ENCODE measurements at regions not wholly inside any gene's neighbourhood (a gene's known extent, or its start where the extent isn't known, plus 50 kb on each side); places are given as distances from the start of the nearest gene placed in this dataset.
"Not testable (repeated sequence)": the region's sequence is repeated elsewhere in the genome, so short reads cannot be mapped to it uniquely, and the experiment has no call there.

DNA sequence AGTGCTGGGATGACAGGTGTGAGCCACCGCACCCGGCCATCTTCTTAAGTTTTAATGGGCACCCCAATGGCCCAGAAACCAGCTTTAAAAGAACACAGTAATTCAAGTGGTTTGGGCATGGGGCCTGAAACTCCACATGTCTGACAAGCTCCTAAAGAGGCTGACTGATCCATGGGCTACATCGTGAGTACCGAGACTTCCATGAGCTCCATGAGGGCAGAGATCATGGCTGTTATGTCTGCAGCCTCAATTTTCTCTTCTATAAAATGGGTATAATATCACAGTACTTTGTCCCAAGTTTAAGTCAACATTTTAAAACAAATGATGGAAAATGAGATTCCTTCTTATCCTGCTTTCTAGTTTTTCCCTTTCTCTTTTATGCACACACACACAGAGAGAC, 397.6 kb upstream of the MAF start:
- no peak for DNase-seq

GRCh38 chr16:79997257-79997656, 396.7 kb upstream of the MAF start:
- DNase-seq, result peak in 1 of 2 donors; percentile 6

GRCh38 chr16:79996321-79996720, 395.8 kb upstream of the MAF start:
- no peak for DNase-seq

DNA sequence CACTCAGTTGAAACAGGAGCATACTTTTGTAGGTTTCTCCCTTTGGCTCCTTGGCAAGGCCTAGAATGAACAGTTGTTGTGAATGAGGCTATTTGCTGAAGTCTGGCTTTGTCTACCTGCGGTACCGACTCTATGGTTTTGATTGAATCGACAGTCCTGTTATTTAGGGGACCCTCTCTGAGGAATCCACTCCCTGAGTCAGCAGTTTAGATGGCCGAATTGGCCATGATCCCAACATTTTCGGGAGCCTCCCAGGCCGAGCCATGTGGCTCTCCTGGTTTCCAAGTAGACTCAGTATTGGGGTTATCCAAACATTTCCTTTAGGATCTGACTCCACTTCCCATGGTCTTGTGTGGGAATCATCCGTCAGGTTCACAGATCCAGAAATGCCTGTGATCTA, 394.8 kb upstream of the MAF start:
- DNase-seq, result no peak

DNA sequence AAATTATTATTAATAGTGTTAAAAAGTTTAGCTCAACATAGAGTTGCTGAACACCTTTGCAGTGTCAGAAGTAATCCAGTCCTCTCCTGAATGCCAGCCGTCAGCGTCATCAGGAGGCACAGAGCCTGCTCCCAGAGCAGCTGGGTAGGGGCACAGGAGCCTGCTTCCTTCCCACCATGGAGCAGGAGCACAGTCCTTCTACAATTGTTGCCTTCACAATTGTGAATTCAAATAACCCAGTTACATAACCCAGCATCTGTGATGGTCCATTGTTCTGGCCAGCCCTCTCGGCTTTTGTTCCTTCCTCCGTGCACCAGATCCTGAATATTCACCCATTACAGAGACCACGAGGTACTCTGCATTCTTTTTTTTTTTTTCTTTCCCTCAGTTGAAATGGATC, 393.9 kb upstream of the MAF start:
- DNase-seq, result no peak

- DNase-seq, result no peak
These were observed 393.2 kb upstream of the MAF start for GRCh38 chr16:79993629-79994209.

- DNase-seq, result no peak
These were observed 391.4 kb upstream of the MAF start for GRCh38 chr16:79991969-79992368.

DNA sequence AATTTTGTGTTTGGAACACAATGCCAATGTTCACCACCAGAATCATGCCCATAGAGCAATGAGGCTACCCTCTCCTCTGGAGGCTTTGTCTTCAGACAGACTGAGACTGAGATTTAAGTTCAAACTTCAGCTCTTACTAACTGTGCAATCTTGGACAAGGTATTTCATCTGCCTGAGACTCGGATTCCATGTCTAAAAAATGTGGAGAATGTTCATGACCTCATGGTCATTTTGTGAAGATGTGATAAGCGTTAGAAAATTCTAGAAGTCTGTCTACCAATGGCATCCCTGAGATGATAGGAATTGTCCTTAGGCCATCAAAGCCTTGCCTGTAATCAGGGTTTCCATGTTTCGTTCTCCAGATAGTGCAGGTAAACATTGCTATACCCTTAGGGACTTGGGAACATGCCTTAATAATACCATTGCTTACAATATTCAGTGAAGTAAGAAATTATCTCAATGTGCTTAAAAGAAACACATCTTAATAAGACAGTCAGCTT, 388.2 kb upstream of the MAF start:
- no peak for DNase-seq

- no peak for DNase-seq
These were observed 387.6 kb upstream of the MAF start for GRCh38 chr16:79988089-79988488.

- no peak for DNase-seq
These were observed 385.8 kb upstream of the MAF start for GRCh38 chr16:79986352-79986751.

DNA sequence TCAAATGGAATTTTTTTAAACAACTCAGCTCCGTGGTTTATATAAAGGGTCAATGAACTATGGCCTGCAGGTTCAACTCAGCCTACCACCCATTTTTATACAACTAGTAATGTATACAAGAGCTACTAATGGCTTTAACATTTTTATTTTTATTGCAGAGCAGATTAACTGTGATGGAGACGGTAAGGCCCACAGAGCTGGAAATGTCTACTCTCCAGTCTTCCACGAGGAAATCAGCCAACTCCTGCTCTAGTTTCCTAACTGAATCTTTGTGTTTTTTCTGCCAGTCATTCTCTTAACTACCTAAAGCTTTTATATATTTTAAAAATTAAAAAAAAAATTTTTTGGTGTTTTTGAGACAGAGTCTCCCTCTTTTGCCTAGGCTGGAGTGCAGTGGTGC, 385.1 kb upstream of the MAF start:
- no peak for DNase-seq

GRCh38 chr16:79984149-79984548, 383.6 kb upstream of the MAF start:
- not testable (repeated sequence) for DNase-seq

DNA sequence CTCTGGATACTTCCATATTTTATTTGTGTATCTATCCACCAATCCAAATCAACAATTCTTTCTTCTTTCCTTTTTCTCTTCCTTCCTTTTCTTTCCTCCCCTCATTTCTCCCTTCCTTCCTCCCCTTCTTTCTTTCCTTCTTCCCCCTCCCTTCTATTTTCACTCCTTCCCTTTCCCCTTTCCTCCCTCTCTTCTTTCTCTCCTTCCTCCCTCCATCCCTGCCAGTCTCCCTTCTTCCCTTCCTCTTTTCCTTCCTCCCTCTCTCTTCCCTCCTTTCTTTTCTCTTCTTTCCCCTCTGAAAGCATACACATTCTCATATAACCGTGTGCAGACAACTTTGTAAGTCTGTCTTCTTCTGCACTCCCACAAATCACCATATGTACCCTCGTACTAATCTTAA, 382.3 kb upstream of the MAF start:
- no peak for DNase-seq

- DNase-seq, result no peak
These were observed 381.8 kb upstream of the MAF start for GRCh38 chr16:79982361-79982760.

GRCh38 chr16:79981814-79982213, 381.3 kb upstream of the MAF start:
- no peak for DNase-seq

GRCh38 chr16:79980650-79981521, 380.3 kb upstream of the MAF start:
- no peak for DNase-seq

DNA sequence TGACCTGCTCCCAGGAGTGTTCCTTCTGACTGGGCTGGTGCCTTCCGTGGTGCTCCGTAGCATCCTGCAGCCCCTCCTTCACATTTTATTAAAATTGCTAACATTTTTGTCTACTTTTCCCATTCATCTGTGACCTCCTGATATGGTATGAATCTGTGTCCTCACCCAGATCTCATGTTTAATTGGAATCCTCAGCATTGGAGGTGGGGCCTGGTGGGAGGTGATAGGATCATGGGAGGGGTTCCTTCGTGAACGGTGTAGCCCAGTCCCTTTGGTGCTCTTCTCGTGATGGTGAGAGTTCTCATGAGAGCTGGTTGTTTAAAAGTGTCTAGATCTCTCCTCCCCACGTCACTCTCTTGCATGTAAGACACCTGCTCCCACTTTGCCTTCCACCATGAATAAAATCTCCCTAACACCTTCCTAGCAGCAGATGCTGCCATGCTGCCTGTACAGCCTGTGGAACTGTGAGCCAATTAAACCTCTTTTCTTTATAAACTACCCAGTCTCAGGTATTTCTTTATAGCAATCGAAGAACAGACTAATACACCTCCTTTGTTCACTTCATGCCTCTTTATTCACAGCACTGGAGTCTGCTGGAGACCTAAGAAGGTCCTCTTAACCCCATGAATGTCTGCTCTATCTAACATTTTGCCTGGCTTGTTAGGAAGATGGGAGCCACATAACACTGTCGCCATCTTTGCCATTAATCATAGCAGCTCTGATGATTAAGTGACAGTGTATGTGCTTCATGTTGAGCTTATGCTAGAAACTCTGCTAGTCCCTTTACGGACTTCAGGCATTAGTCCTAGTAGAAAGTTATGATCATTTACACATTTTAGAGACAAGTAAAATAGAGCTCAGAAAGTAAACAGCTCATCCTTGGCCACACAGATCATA, 377.7 kb upstream of the MAF start:
- no peak for DNase-seq

DNA sequence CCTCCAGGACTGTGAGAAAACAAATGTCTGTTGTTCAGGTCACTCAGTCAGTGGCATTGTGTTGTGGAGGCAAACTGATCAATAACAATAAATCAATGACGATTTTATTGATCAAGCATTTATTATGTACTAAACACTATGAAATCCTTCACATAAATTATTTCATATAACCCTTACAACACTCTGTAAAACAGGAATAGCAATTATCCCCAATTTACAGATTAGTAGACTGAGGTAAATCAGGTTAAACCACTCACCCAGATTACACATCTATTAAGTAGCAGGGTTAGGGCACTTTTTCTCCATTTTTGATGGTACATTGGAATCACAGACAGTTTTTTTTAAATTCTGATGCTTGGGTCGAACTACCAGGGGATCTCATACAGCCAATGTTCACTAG, 372.8 kb upstream of the MAF start:
- DNase-seq, result no peak

- no peak for DNase-seq
These were observed 371.6 kb upstream of the MAF start for GRCh38 chr16:79972053-79972704.

DNA sequence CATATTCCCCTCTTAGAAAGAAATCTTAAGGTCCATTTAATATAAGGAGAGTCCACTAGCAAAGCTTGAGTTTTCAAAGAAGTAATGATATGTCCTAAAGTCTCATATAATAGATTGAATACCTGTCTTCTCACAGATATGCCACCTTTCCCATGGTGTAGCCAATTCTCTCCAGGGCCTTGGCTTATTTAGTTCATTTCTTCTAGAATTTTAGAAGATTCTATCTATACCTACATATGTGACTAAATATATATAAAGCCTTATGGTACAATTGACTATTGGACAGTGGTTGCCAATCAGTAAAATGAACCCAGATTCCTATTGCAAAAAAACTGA, 370.7 kb upstream of the MAF start:
- DNase-seq, result no peak

- no peak for DNase-seq
These were observed 370.2 kb upstream of the MAF start for GRCh38 chr16:79970551-79971236.

DNA sequence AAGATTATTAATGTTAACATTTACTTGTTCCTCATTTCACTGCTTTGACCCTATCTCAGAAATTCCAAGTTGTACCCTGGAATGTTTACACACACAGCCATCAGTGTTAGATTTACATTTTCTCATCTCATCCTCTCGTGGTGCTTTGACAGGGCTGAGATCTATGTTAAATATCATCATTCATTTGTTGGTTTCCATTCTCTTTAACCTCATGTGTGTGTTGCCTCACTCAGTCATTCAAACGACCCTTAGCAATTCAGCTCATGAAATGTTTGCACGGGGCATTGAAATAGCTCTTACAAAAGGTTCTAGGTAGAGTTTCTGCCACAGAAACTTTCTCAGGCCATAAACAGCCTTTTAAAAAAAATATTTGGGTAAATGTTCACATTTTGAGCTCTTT, 369.6 kb upstream of the MAF start:
- no peak for DNase-seq

All from inflammatory macrophage treated with lipopolysaccharide for 1 hour (primary cell).